Type B pancreatic cell (in vitro differentiated cells): ENCODE measurements at regions not wholly inside any gene's neighbourhood (a gene's known extent, or its start where the extent isn't known, plus 50 kb on each side); places are given as distances from the start of the nearest gene placed in this dataset.

Source experiments
- DNase-seq: peaks from one replicate; pipeline ENCODE4 v3.0.0; 2021; ENCODE audit warnings: mixed read lengths; ENCODE audit not compliant: unreplicated experiment; ENCODE audit errors: extremely low spot score
- H3K27ac Mint-ChIP-seq: 2 replicates; pipeline ENCODE4 v1.8.0; 2021; ENCODE audit warnings: mild to moderate bottlenecking, mixed read lengths
- H3K27me3 Mint-ChIP-seq: 2 replicates; pipeline ENCODE4 v1.8.0; 2021; ENCODE audit warnings: mixed read lengths
- H3K36me3 Mint-ChIP-seq: 2 replicates; pipeline ENCODE4 v1.8.0; 2021; ENCODE audit warnings: mixed read lengths
- H3K4me1 Mint-ChIP-seq: one replicate; pipeline ENCODE4 v1.8.0; 2021; ENCODE audit warnings: mixed read lengths; ENCODE audit not compliant: unreplicated experiment
- H3K4me3 Mint-ChIP-seq: 2 replicates; pipeline ENCODE4 v1.8.0; 2021; ENCODE audit warnings: mild to moderate bottlenecking, mixed read lengths
- H3K9me3 Mint-ChIP-seq: 2 replicates; pipeline ENCODE4 v1.8.0; 2021; ENCODE audit warnings: mixed read lengths
- TF ChIP-seq, protein P1 (sequence below): fragments of 200-600 bp; sonication (generic); conservative IDR thresholded peaks from 2 replicates; pipeline ENCODE4 v1.5.0; 2021; ENCODE audit warnings: antibody characterized with exemption, mild to moderate bottlenecking

DNA sequence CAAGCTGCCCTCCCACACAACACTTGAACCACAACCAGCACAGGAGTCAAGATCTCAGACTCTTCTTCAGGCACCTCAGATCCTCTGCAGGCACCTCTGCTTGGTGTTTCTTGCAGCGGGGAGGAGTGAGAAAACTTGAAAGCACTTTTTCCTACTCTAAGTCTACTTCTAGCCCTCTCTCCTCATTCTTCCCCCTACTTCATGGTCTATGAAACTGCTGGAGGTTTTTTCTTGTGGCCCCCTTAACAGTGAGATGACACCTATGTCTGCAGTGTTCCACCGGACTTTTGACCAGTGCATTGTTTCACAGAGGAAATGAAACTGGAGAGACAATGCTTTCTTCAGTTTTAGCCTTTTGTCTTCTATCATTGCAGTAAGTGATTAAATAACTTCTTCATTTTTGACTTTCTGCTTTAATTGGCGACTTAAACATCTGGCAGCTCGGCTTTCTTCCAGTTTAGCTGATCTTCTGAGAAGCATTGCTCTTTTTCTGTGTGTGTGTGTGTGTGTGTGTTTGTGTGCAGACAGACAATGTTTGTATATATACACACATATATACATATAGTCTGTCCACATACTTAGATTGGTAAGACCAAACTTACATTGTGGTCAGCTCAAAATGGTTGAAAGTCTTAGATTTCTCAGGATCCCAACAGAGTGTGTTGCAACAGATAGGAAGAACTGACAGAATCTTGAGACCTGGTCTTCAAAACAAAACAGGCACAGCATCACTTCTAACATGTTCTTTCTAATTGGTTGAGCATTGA, 1474.0 kb upstream of the TMEFF2 start:
- Mint-ChIP-seq H3K9me3 (no peaks in the 10 kb centered on the region), H3K27ac (no peak overlapping the region), H3K4me3 (no peak overlapping the region), H3K36me3 (no peaks in the 10 kb centered on the region), H3K4me1 (no peaks in the 10 kb centered on the region), H3K27me3 (no peaks in the 10 kb centered on the region)
- no peak for DNase-seq
- TF ChIP-seq, protein P1, sequence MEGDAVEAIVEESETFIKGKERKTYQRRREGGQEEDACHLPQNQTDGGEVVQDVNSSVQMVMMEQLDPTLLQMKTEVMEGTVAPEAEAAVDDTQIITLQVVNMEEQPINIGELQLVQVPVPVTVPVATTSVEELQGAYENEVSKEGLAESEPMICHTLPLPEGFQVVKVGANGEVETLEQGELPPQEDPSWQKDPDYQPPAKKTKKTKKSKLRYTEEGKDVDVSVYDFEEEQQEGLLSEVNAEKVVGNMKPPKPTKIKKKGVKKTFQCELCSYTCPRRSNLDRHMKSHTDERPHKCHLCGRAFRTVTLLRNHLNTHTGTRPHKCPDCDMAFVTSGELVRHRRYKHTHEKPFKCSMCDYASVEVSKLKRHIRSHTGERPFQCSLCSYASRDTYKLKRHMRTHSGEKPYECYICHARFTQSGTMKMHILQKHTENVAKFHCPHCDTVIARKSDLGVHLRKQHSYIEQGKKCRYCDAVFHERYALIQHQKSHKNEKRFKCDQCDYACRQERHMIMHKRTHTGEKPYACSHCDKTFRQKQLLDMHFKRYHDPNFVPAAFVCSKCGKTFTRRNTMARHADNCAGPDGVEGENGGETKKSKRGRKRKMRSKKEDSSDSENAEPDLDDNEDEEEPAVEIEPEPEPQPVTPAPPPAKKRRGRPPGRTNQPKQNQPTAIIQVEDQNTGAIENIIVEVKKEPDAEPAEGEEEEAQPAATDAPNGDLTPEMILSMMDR: no peak

DNA sequence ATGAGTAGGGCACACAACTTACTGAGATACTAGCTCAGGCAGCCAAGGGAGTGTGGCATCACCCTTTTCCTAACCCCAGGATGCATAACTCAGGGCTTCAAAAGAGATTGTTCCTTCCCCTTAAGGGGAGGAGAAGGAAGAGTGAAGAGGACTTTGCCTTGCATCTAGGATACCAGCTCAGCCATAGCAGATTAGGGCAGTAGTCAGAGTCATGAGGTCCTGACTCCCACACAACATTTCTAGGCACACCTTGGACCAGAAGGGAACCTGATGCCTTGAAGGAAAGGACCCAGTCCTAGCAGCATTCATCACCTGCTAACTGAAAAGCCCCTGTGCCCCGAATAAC, 1433.2 kb upstream of the TMEFF2 start:
- Mint-ChIP-seq H3K4me3 (no peak overlapping the region), H3K36me3 (no peaks in the 10 kb centered on the region), H3K9me3 (peaks cover 5% of the 10 kb centered on the region), H3K27me3 (no peaks in the 10 kb centered on the region), H3K4me1 (no peaks in the 10 kb centered on the region), H3K27ac (no peak overlapping the region)
- TF ChIP-seq, protein P1: no peak
- no peak for DNase-seq

DNA sequence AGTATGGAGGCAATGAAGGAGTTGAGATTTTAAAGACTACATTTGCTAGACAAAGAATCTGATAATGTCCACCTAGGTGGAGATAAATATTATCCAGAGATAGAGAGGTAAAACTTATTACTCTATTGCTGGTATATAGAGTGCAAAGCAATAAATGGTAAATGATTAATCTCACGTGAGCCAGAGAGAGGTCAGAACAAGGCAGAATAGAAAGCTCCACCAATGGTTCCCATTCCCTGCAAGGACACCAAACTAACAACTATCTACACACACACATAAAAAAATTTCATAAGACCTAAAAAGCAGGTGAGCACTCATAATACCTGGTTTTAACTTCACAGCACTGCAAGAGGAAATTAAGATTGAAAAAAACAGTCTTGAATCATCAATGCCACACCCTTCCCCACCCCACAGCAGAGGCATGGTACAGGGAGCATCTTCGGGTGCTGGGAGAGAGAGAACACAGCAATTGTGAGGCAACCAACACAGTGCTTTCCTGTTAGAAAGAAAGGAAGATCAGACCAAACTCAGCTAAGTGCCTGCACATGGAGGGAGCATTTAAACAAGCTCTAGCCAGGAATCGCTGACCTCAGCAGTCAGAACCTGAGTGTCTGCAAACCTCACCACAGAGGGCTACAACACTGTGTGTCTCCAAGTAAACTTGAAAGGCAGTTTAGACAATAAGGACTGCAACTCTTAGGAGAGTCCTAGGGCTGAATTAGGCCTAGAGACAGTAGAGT, 1432.6 kb upstream of the TMEFF2 start:
- peaks cover 5% of the 10 kb centered on the region for H3K9me3 Mint-ChIP-seq
- H3K36me3 Mint-ChIP-seq: no peaks in the 10 kb centered on the region
- H3K4me1 Mint-ChIP-seq: no peaks in the 10 kb centered on the region
- no peaks in the 10 kb centered on the region for H3K27me3 Mint-ChIP-seq
- TF ChIP-seq, protein P1: no peak
- no peak overlapping the region for H3K4me3 Mint-ChIP-seq
- H3K27ac Mint-ChIP-seq: no peak overlapping the region
- DNase-seq: no peak

GRCh38 chr2:193608451-193608850, 1413.7 kb upstream of the TMEFF2 start:
- DNase-seq: no peak
- no peaks in the 10 kb centered on the region for H3K9me3 Mint-ChIP-seq
- H3K4me3 Mint-ChIP-seq: no peak overlapping the region
- H3K4me1 Mint-ChIP-seq: no peaks in the 10 kb centered on the region
- H3K27me3 Mint-ChIP-seq: no peaks in the 10 kb centered on the region
- TF ChIP-seq, protein P1: no peak
- H3K36me3 Mint-ChIP-seq: no peaks in the 10 kb centered on the region
- no peak overlapping the region for H3K27ac Mint-ChIP-seq

GRCh38 chr2:193590831-193591230, 1396.1 kb upstream of the TMEFF2 start:
- TF ChIP-seq, protein P1: no peak
- H3K27me3 Mint-ChIP-seq: no peaks in the 10 kb centered on the region
- peaks cover 2% of the 10 kb centered on the region for H3K36me3 Mint-ChIP-seq
- no peak overlapping the region for H3K4me3 Mint-ChIP-seq
- no peaks in the 10 kb centered on the region for H3K4me1 Mint-ChIP-seq
- DNase-seq: no peak
- H3K9me3 Mint-ChIP-seq: peaks cover 2% of the 10 kb centered on the region
- H3K27ac Mint-ChIP-seq: no peak overlapping the region
